ENCODE measurements at regions not wholly inside any gene's neighbourhood (a gene's known extent, or its start where the extent isn't known, plus 50 kb on each side); places are given as distances from the start of the nearest gene placed in this dataset.

- no peak for TF ChIP-seq CTCF (IDR thresholded peaks at IDR 0.05)
- TF ChIP-seq POLR2A (IDR thresholded peaks at IDR 0.05) = no peak
Measured at GRCh38 chr4:117400039-117400835, 314.9 kb upstream of the TRAM1L1 start.
